ENCODE measurements at regions not wholly inside any gene's neighbourhood (a gene's known extent, or its start where the extent isn't known, plus 50 kb on each side); places are given as distances from the start of the nearest gene placed in this dataset.
"Not testable (repeated sequence)": the region's sequence is repeated elsewhere in the genome, so short reads cannot be mapped to it uniquely, and the experiment has no call there.

DNA sequence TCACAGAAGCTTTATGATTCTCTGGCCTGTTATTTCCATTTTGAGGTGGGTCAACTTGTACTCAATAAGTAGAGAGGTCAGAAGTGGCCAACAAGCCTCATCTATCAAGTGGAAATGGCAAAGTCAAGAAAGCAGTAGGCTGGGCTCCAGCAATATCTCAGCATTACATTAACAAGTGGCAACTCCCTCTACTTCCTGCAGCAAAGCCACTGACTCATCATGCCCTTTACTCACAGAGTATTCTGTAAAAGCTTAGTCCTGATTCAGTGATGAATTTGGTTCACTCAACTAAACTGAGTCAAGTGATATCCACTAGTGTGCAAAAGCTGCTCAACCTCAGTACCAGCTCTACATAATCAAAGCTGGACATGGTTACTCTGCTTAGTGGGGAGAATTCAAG is 954.6 kb downstream of the EPHA3 start:
- Histone ChIP-seq H3K27ac (no peak overlapping the region), H3K4me3 (no peak overlapping the region)
- TF ChIP-seq, protein P1, sequence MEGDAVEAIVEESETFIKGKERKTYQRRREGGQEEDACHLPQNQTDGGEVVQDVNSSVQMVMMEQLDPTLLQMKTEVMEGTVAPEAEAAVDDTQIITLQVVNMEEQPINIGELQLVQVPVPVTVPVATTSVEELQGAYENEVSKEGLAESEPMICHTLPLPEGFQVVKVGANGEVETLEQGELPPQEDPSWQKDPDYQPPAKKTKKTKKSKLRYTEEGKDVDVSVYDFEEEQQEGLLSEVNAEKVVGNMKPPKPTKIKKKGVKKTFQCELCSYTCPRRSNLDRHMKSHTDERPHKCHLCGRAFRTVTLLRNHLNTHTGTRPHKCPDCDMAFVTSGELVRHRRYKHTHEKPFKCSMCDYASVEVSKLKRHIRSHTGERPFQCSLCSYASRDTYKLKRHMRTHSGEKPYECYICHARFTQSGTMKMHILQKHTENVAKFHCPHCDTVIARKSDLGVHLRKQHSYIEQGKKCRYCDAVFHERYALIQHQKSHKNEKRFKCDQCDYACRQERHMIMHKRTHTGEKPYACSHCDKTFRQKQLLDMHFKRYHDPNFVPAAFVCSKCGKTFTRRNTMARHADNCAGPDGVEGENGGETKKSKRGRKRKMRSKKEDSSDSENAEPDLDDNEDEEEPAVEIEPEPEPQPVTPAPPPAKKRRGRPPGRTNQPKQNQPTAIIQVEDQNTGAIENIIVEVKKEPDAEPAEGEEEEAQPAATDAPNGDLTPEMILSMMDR (IDR thresholded peaks at IDR 0.05) = no peak
- DNase-seq (ENCODE audit: low spot score) = no peak

DNA sequence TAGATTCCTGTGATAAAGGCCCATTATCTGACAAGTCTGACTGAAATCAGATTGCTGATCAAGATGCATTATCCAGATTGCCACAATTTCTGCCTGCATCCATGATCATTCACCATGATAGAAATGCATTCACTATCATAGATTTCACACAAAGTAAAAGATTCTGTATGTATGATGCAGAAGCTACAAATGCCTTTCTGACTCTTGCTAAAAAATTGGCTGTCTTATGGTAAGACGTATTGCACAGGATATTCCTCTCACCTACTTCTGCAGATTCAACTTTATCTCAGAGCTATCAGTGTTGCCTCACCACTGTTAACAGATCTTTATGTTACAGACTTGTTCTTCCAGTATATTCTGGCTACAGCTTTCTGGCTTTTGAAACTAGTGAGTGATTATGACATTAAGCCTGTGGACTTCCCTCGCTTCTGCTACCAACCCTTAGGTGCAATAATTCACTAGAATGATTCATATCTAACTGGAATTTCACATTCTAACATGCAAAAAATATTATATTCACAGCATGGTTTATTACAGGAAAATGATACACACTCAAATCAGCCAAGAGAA is 955.3 kb downstream of the EPHA3 start:
- no peak overlapping the region for H3K27ac ChIP-seq
- DNase-seq (ENCODE audit: low spot score) = no peak
- TF ChIP-seq, protein P1 (IDR thresholded peaks at IDR 0.05) = no peak
- no peak overlapping the region for H3K4me3 ChIP-seq

DNA sequence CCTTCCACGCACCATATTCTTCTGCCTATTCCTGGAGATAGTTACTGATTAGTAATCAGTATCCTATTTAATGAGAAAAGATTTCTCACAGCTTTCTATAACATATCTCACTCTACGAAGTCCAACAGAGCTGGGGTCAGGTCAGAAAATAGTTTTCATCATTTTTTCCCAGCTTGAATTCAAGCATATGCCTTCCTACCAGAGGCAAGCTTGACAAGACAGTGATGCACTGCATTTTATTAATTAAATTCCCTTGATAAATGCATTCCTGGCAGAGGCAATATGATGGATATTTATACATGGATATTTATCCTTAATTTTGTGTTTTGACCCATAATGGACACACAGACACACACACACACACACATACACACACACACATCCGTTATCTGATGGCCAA is 961.4 kb downstream of the EPHA3 start:
- H3K4me3 ChIP-seq = no peak overlapping the region
- TF ChIP-seq, protein P1 (IDR thresholded peaks at IDR 0.05) = no peak
- DNase-seq (ENCODE audit: low spot score) = no peak
- H3K27ac ChIP-seq = no peak overlapping the region

DNA sequence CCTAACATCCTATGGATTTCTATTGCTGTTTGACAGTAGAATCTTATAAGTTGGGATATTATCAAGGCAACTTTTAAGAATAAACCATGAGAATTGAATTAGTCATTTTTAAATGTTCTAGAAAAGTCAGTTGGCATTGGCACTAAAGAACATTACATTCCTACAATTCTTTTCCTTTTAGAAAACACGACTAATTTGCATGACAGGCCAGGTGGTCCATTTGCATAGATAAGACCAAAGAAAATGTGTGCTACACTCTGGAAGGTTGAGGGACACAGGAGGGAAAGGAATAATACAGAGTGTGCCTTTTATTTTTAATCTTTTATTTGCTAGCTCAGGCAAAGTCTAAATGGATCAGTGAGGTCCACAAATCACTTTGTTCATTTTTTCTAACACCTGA is 962.3 kb downstream of the EPHA3 start:
- TF ChIP-seq, protein P1 (IDR thresholded peaks at IDR 0.05) = no peak
- DNase-seq (ENCODE audit: low spot score) = no peak
- no peak overlapping the region for H3K4me3 ChIP-seq
- H3K27ac ChIP-seq = no peak overlapping the region

DNA sequence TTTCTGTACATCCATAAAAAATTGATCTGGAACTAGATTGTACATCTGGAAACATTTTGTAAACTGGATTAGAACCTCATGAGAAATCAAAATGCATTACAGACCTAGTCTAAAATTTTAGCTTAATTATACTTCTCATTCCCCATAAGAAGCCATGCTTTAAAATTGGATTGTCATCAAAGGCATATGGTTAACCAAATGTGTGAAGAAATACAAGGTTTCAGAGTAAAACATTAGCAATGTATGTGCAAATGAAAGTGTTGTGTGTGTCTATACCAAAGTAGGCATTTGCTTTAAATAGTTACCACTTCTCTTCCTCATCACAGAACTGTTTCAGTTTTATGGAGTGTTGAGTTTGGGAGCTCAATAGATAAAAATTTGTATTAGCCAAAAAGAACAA is 968.7 kb downstream of the EPHA3 start:
- no peak for DNase-seq (ENCODE audit: low spot score)
- H3K27ac ChIP-seq = no peak overlapping the region
- H3K4me3 ChIP-seq = no peak overlapping the region
- TF ChIP-seq, protein P1 (IDR thresholded peaks at IDR 0.05) = no peak

DNA sequence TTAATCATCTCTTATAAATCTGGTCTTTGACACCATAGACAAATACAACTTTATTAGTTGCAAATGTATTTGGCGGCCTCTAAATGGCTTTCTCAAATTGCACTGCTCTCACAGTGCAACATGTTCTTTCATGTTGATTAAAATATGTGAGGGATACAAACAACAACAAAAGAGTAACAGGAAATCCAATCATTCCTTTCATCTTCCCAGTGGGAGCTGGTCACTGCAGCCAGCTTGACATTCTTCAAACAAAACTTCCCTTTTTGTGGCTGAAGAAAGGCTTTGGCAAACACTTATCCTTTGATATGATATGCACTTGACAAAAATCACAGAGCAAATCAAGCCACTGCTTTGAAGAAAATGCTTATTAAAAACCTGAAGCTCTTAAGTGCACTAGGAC is 973.6 kb downstream of the EPHA3 start:
- no peak overlapping the region for H3K27ac ChIP-seq
- TF ChIP-seq, protein P1 (IDR thresholded peaks at IDR 0.05) = no peak
- no peak for DNase-seq (ENCODE audit: low spot score)
- no peak overlapping the region for H3K4me3 ChIP-seq

DNA sequence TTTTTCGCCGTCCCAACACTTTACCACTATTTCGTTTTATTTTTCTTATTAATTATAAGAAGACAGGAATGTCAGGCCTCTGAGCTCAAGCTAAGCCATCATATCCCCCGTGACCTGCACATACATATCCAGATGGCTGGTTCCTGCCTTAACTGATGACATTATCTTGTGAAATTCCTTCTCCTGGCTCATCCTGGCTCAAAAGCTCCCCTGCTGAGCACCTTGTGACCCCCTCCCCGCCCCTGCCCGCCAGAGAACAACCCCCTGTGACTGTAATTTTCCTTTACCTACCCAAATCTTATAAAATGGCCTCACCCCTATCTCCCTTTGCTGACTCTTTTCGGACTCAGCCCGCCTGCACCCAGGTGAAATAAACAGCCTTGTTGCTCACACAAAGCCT is 978.9 kb downstream of the EPHA3 start:
- DNase-seq (ENCODE audit: low spot score); H3K27ac ChIP-seq; H3K4me3 ChIP-seq: not testable (repeated sequence)

DNA sequence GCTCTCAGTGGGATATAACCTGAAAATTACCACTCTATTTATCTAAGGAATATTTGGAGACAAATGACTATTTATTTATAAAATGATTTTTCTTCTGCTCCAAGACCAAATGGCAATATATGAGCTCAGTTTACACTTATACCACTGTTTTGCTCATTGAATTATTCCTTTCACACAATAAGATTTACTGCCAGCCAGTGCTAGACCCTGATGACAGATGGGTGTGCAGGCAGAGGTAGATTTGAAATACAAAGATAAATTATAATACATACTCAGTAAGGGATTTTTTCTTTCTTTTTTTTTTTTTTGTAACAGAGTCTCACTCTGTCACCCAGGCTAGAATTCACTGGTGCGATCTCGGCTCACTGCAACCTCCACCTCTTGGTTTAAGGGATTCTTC is 980.3 kb downstream of the EPHA3 start:
- no peak overlapping the region for H3K27ac ChIP-seq
- TF ChIP-seq, protein P1 (IDR thresholded peaks at IDR 0.05) = no peak
- H3K4me3 ChIP-seq = no peak overlapping the region
- no peak for DNase-seq (ENCODE audit: low spot score)

All from coronary artery (tissue), 2 donors.